T-cell (primary cell): ENCODE measurements at regions not wholly inside any gene's neighbourhood (a gene's known extent, or its start where the extent isn't known, plus 50 kb on each side); places are given as distances from the start of the nearest gene placed in this dataset.

Experiments used
- ATAC-seq, 4 experiments: fragments of 200-7000 bp in 3 of 4; fragments of 150-1000 bp in 1 of 4; cut with Tn5 transposase; replicated peaks in 1 of 4; 1 replicate in 3 of 4; 2 replicates in 1 of 4; pipeline ENCODE4 v1.10.0; 2021; ENCODE audit warnings: moderate library complexity in 3 of 4, mild to moderate bottlenecking in 2 of 4, moderate number of reproducible peaks in 1 of 4
- CTCF ChIA-PET, 2 donors: fragments of 300-600 bp; sonication (Branson Sonifier 250); formaldehyde crosslinking; loops; one replicate each; lab custom pipeline; 2022; ENCODE audit warnings: antibody characterized with exemption in 2 of 2; lab: Charles Lee
- POLR2A ChIA-PET, 2 donors: fragments of 300-600 bp; sonication (Branson Sonifier 250); formaldehyde crosslinking; loops; one replicate each; lab custom pipeline; 2022; ENCODE audit warnings: antibody characterized with exemption in 2 of 2; lab: Charles Lee
- DNase-seq, 35 experiments: peaks; one replicate each; pipeline versions ENCODE4 v3.0.0 to v3.0.0-alpha.2; 2013 to 2023
- H3K27ac ChIP-seq: one replicate; pipeline ENCODE4 v1.5.1; 2013; ENCODE audit warnings: low read length
- H3K27me3 ChIP-seq, 2 experiments: replicated peaks in 1 of 2; 1 replicate in 1 of 2; 2 replicates in 1 of 2; pipeline versions ENCODE4 v1.6.1 to v1.7.0; 2013; ENCODE audit warnings: low read length in 1 of 2, mixed read lengths in 1 of 2; ENCODE audit not compliant: control insufficient read depth in 2 of 2, insufficient read depth in 2 of 2; ENCODE audit errors: extremely low read depth in 1 of 2
- H3K36me3 ChIP-seq, 2 donors: 1 replicate in 1 of 2; 2 replicates in 1 of 2; pipeline versions ENCODE4 v1.6.1 to v1.7.0; 2013; ENCODE audit warnings: low read length in 1 of 2; ENCODE audit not compliant: control insufficient read depth in 2 of 2, insufficient read depth in 1 of 2; ENCODE audit errors: extremely low read depth in 1 of 2
- H3K4me1 ChIP-seq, 2 experiments: 1 replicate in 1 of 2; 2 replicates in 1 of 2; pipeline versions ENCODE4 v1.6.1 to v1.7.0; 2013; ENCODE audit warnings: low read length in 2 of 2, mixed read lengths in 1 of 2; ENCODE audit not compliant: insufficient read depth in 2 of 2, control insufficient read depth in 1 of 2; ENCODE audit errors: extremely low read depth in 1 of 2
- H3K4me3 ChIP-seq, 2 donors: 1 replicate in 1 of 2; 2 replicates in 1 of 2; pipeline versions ENCODE4 v1.5.1 to v1.7.0; 2013; ENCODE audit warnings: mild to moderate bottlenecking in 2 of 2, low read length in 1 of 2, moderate library complexity in 1 of 2; ENCODE audit not compliant: control insufficient read depth in 1 of 2; ENCODE audit errors: extremely low read depth in 1 of 2
- H3K9me3 ChIP-seq: 2 replicates; pipeline ENCODE4 v1.7.0; 2013
- H3K27ac Mint-ChIP-seq, 2 donors: one replicate each; pipeline ENCODE4 v1.8.0; 2020 to 2021; ENCODE audit warnings: mild to moderate bottlenecking in 2 of 2, mixed read lengths in 2 of 2
- H3K27me3 Mint-ChIP-seq, 2 donors: one replicate each; pipeline ENCODE4 v1.8.0; 2021 to 2022; ENCODE audit warnings: mixed read lengths in 2 of 2
- H3K36me3 Mint-ChIP-seq: one replicate; pipeline ENCODE4 v1.8.0; 2021; ENCODE audit warnings: mixed read lengths
- H3K4me1 Mint-ChIP-seq, 3 donors: one replicate each; pipeline ENCODE4 v1.8.0; 2020 to 2022; ENCODE audit warnings: mixed read lengths in 3 of 3, mild to moderate bottlenecking in 1 of 3
- H3K4me3 Mint-ChIP-seq, 3 donors: one replicate each; pipeline ENCODE4 v1.8.0; 2020 to 2022; ENCODE audit warnings: mild to moderate bottlenecking in 3 of 3, mixed read lengths in 3 of 3, moderate library complexity in 3 of 3
- H3K9me3 Mint-ChIP-seq, 3 donors: one replicate each; pipeline ENCODE4 v1.8.0; 2020 to 2022; ENCODE audit warnings: mixed read lengths in 3 of 3
- WGBS: methylation state at CpG from one replicate; pipeline ENCODE4 v1.1.5; 2013; ENCODE audit warnings: missing lambda C conversion rate; ENCODE audit not compliant: insufficient coverage; 5-methylcytosine and 5-hydroxymethylcytosine counted together

- Mint-ChIP-seq H3K4me3 (no peak overlapping the region), H3K36me3 (no peaks in the 10 kb centered on the region), H3K4me1 (peaks cover 0 to 4% (median 0%) of the 10 kb centered on the region in 3 donors), H3K9me3 (no peaks in the 10 kb centered on the region), H3K27ac (peak overlapping the region in 1 of 2 donors; percentile 44), H3K27me3 (peaks cover 0 to 4% of the 10 kb centered on the region in 2 donors)
- H3K36me3 ChIP-seq = no peaks in the 10 kb centered on the region
- H3K27ac ChIP-seq = no peak overlapping the region
- ATAC-seq = no peak
- H3K9me3 ChIP-seq = no peaks in the 10 kb centered on the region
- no peak overlapping the region for H3K4me3 ChIP-seq
- H3K27me3 ChIP-seq = no peaks in the 10 kb centered on the region
- ChIA-PET POLR2A (no interaction called here), CTCF (interaction anchor here in 1 of 2 donors (0.5 kb wide), 1 partner anchor 967 kb away, joined by 3 read pairs; no protein-coding TSS in a partner anchor)
- DNase-seq = no peak
- WGBS = 48% methylated on average over 2 of the region's 6 CpGs
- no peaks in the 10 kb centered on the region for H3K4me1 ChIP-seq
Observed at GRCh38 chr2:59184276-59185020, 943.3 kb upstream of the FANCL start.

GRCh38 chr2:59183070-59183469 is 941.9 kb upstream of the FANCL start:
- DNase-seq (no peak), ATAC-seq (no peak)
- no peak overlapping the region for H3K27ac ChIP-seq
- H3K36me3 ChIP-seq = no peaks in the 10 kb centered on the region
- no peaks in the 10 kb centered on the region for H3K9me3 ChIP-seq
- H3K4me3 ChIP-seq = no peak overlapping the region
- ChIA-PET CTCF (no interaction called here), POLR2A (no interaction called here)
- peaks cover 0 to 4% (median 0%) of the 10 kb centered on the region in 3 donors for H3K4me1 Mint-ChIP-seq
- no peak overlapping the region for H3K4me3 Mint-ChIP-seq
- no peaks in the 10 kb centered on the region for H3K4me1 ChIP-seq
- no CpG with 5 or more reads among the region's 1 CpG for WGBS
- H3K36me3 Mint-ChIP-seq = no peaks in the 10 kb centered on the region
- H3K27me3 ChIP-seq = no peaks in the 10 kb centered on the region
- no peak overlapping the region for H3K27ac Mint-ChIP-seq
- H3K9me3 Mint-ChIP-seq = no peaks in the 10 kb centered on the region
- peaks cover 0 to under 1% of the 10 kb centered on the region in 2 donors for H3K27me3 Mint-ChIP-seq

DNA sequence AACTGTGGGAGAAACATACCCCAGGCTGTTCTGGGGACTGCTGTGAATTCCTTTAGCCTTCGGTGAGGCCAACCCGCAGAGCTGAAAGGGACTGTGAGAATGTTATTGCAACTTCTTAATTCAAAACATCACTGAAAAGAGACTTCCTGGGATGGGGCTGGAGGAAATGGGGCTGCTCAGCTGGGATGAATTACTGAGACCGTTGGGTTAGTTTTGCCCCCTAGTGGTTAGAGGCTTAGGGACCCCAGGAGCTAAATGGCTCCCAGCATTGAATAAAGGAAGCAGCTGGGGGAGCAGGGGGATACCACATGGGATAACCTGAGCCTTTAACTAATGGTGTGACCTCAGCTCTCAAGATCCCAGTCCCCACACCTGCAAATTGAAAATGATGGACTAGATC is 941.1 kb upstream of the FANCL start:
- no peaks in the 10 kb centered on the region for H3K4me1 ChIP-seq
- no peak overlapping the region for H3K27ac ChIP-seq
- H3K4me3 Mint-ChIP-seq = no peak overlapping the region
- POLR2A ChIA-PET = no interaction called here
- no peaks in the 10 kb centered on the region for H3K27me3 Mint-ChIP-seq
- no peaks in the 10 kb centered on the region for H3K27me3 ChIP-seq
- H3K4me3 ChIP-seq = no peak overlapping the region
- CTCF ChIA-PET = no interaction called here
- H3K36me3 ChIP-seq = no peaks in the 10 kb centered on the region
- H3K4me1 Mint-ChIP-seq = peaks cover 0 to 4% (median 0%) of the 10 kb centered on the region in 3 donors
- WGBS = 20% methylated on average over 1 of the region's 3 CpGs
- no peaks in the 10 kb centered on the region for H3K9me3 ChIP-seq
- H3K27ac Mint-ChIP-seq = no peak overlapping the region
- ATAC-seq (no peak), DNase-seq (no peak)
- no peaks in the 10 kb centered on the region for H3K36me3 Mint-ChIP-seq
- no peaks in the 10 kb centered on the region for H3K9me3 Mint-ChIP-seq

- Mint-ChIP-seq H3K9me3 (no peaks in the 10 kb centered on the region), H3K36me3 (no peaks in the 10 kb centered on the region), H3K27me3 (no peaks in the 10 kb centered on the region), H3K27ac (no peak overlapping the region), H3K4me1 (peaks cover 0 to 4% (median 0%) of the 10 kb centered on the region in 3 donors), H3K4me3 (no peak overlapping the region)
- Histone ChIP-seq H3K9me3 (no peaks in the 10 kb centered on the region), H3K27me3 (no peaks in the 10 kb centered on the region), H3K4me1 (no peaks in the 10 kb centered on the region), H3K27ac (no peak overlapping the region), H3K36me3 (no peaks in the 10 kb centered on the region), H3K4me3 (no peak overlapping the region)
- ChIA-PET CTCF (no interaction called here), POLR2A (no interaction called here)
- WGBS = no CpG with 5 or more reads among the region's 2 CpGs
- DNase-seq = no peak
- ATAC-seq = no peak
Observed at GRCh38 chr2:59181347-59181746, 940.2 kb upstream of the FANCL start.

GRCh38 chr2:59180621-59181020 is 939.5 kb upstream of the FANCL start:
- ATAC-seq (no peak), DNase-seq (no peak)
- ChIA-PET CTCF (no interaction called here), POLR2A (no interaction called here)
- H3K36me3 ChIP-seq = no peaks in the 10 kb centered on the region
- Mint-ChIP-seq H3K27ac (no peak overlapping the region), H3K27me3 (no peaks in the 10 kb centered on the region), H3K4me3 (no peak overlapping the region), H3K9me3 (no peaks in the 10 kb centered on the region), H3K36me3 (no peaks in the 10 kb centered on the region), H3K4me1 (peaks cover 0 to 4% (median 0%) of the 10 kb centered on the region in 3 donors)
- no peak overlapping the region for H3K27ac ChIP-seq
- no peak overlapping the region for H3K4me3 ChIP-seq
- H3K9me3 ChIP-seq = no peaks in the 10 kb centered on the region
- WGBS = no CpG with 5 or more reads among the region's 2 CpGs
- no peaks in the 10 kb centered on the region for H3K27me3 ChIP-seq
- H3K4me1 ChIP-seq = no peaks in the 10 kb centered on the region

- H3K27ac ChIP-seq = no peak overlapping the region
- H3K9me3 ChIP-seq = no peaks in the 10 kb centered on the region
- ChIA-PET CTCF (no interaction called here), POLR2A (no interaction called here)
- Mint-ChIP-seq H3K9me3 (no peaks in the 10 kb centered on the region), H3K36me3 (no peaks in the 10 kb centered on the region), H3K27ac (no peak overlapping the region), H3K4me1 (peaks cover 0 to 4% (median 0%) of the 10 kb centered on the region in 3 donors), H3K27me3 (no peaks in the 10 kb centered on the region), H3K4me3 (no peak overlapping the region)
- ATAC-seq (no peak), DNase-seq (no peak)
- 82% methylated on average over 6 of the region's 6 CpGs for WGBS
- H3K4me3 ChIP-seq = no peak overlapping the region
- H3K36me3 ChIP-seq = no peaks in the 10 kb centered on the region
- H3K4me1 ChIP-seq = no peaks in the 10 kb centered on the region
- no peaks in the 10 kb centered on the region for H3K27me3 ChIP-seq
Observed at GRCh38 chr2:59180111-59180510, 939.0 kb upstream of the FANCL start.
